HCT116 (cell line): ENCODE measurements at regions not wholly inside any gene's neighbourhood (a gene's known extent, or its start where the extent isn't known, plus 50 kb on each side); places are given as distances from the start of the nearest gene placed in this dataset.

ENCODE experiments used
- ATAC-seq: fragments of 200-7000 bp; cut with Tn5 transposase; 2 replicates; pipeline ENCODE4 v1.9.1; 2020; ENCODE audit warnings: mild to moderate bottlenecking, moderate library complexity
- BruUV-seq: library from RNA; stranded (reverse); fragments of 400-500 nt; replicated peaks from 2 replicates; lab custom pipeline; 2021; lab: Mats Ljungman, UMichigan
- CTCF ChIA-PET: fragments of 300-600 bp; sonication (Branson Sonifier 250); formaldehyde crosslinking; loops from one replicate; lab custom pipeline; 2021; ENCODE audit warnings: antibody characterized with exemption; lab: Charles Lee
- POLR2A ChIA-PET: fragments of 300-600, 350-600 bp; sonication (Branson Sonifier 250); formaldehyde crosslinking; loops from one replicate; lab custom pipeline; 2021; ENCODE audit warnings: antibody characterized with exemption; lab: Charles Lee
- RAD21 ChIA-PET, 2 experiments: fragments of 300-600 bp; sonication (Branson Sonifier 250); formaldehyde crosslinking; loops; one replicate each; lab custom pipeline; 2023; ENCODE audit warnings: low total read pairs in 2 of 2; ENCODE audit not compliant: uncharacterized antibody in 2 of 2, unreplicated experiment in 2 of 2, low non-redundant PET in 1 of 2; lab: Charles Lee
- DNase-seq: peaks from one replicate; pipeline ENCODE4 v3.0.0-alpha.2; 2010; ENCODE audit warnings: low read depth, low spot score
- H2AFZ ChIP-seq: fragments of 200-600 bp; shearing (Covaris generic), sonication (generic); 2 replicates; pipeline ENCODE4 v1.6.1; 2017; ENCODE audit warnings: low read depth, mixed run types, mixed read lengths, antibody characterized with exemption, low read length; ENCODE audit not compliant: poor library complexity, severe bottlenecking
- H3K27ac ChIP-seq: 2 replicates; pipeline ENCODE4 v1.5.1; 2012; ENCODE audit warnings: low read depth, low read length
- H3K27me3 ChIP-seq: fragments of 200-600 bp; sonication (generic); 2 replicates; pipeline ENCODE4 v1.6.1; 2016; ENCODE audit warnings: mixed run types, low read length, mixed read lengths; ENCODE audit not compliant: insufficient read depth
- H3K36me3 ChIP-seq, 2 experiments: fragments of 200-500 bp in 1 of 2; fragments of 200-600 bp in 1 of 2; sonication (Bioruptor generic) in 1 of 2; sonication (generic) in 1 of 2; 2 replicates each; pipeline versions ENCODE4 v1.5.1 to v1.6.1; 2014 to 2016; ENCODE audit warnings: low read length in 2 of 2, inconsistent platforms in 1 of 2, mixed read lengths in 1 of 2, mixed run types in 1 of 2; ENCODE audit not compliant: insufficient read depth in 2 of 2, control insufficient read depth in 1 of 2
- H3K4me1 ChIP-seq, 2 experiments: fragments of 200-600 bp in 1 of 2; sonication (generic) in 1 of 2; 2 replicates each; pipeline versions ENCODE4 v1.5.1 to v1.6.1; 2012 to 2017; ENCODE audit warnings: low read length in 2 of 2, inconsistent platforms in 1 of 2, mild to moderate bottlenecking in 1 of 2, mixed read lengths in 1 of 2, mixed run types in 1 of 2, moderate library complexity in 1 of 2; ENCODE audit not compliant: insufficient read depth in 2 of 2, control insufficient read depth in 1 of 2
- H3K4me2 ChIP-seq: fragments of 200-600 bp; sonication (generic); 2 replicates; pipeline ENCODE4 v1.6.1; 2017; ENCODE audit warnings: mixed run types, low read length, mixed read lengths
- H3K4me3 ChIP-seq, 2 experiments: fragments of 200-600 bp in 1 of 2; sonication (generic) in 1 of 2; replicated peaks in 1 of 2; 2 replicates each; pipeline ENCODE4 v1.5.1; 2011 to 2016; ENCODE audit warnings: low read length in 2 of 2, control low read depth in 1 of 2, low read depth in 1 of 2, mild to moderate bottlenecking in 1 of 2, mixed read lengths in 1 of 2, mixed run types in 1 of 2
- H3K79me2 ChIP-seq: fragments of 200-600 bp; sonication (generic); 2 replicates; pipeline ENCODE4 v1.6.1; 2017; ENCODE audit warnings: mild to moderate bottlenecking, mixed run types, low read length, moderate library complexity, mixed read lengths; ENCODE audit not compliant: insufficient read depth
- H3K9ac ChIP-seq: fragments of 200-600 bp; sonication (generic); 2 replicates; pipeline ENCODE4 v1.6.1; 2016; ENCODE audit warnings: low read length, mixed read lengths
- H3K9me2 ChIP-seq: fragments of 200-600 bp; sonication (generic), shearing (Covaris generic); 2 replicates; pipeline ENCODE4 v1.6.1; 2017; ENCODE audit warnings: mixed run types, mild to moderate bottlenecking, moderate library complexity; ENCODE audit not compliant: insufficient read depth
- H3K9me3 ChIP-seq, 2 experiments: fragments of 200-500 bp in 1 of 2; fragments of 200-600 bp in 1 of 2; sonication (Bioruptor generic) in 1 of 2; sonication (generic) in 1 of 2; 2 replicates each; pipeline ENCODE4 v1.6.1; 2014 to 2017; ENCODE audit warnings: low read length in 2 of 2, mixed read lengths in 2 of 2, inconsistent platforms in 1 of 2, low read depth in 1 of 2, mild to moderate bottlenecking in 1 of 2, mixed run types in 1 of 2, moderate library complexity in 1 of 2; ENCODE audit not compliant: control insufficient read depth in 1 of 2, insufficient read depth in 1 of 2
- H4K20me1 ChIP-seq: fragments of 200-600 bp; sonication (generic), shearing (Covaris generic); 2 replicates; pipeline ENCODE4 v1.6.1; 2017; ENCODE audit warnings: mixed run types, mild to moderate bottlenecking, moderate library complexity; ENCODE audit not compliant: insufficient read depth
- CBX3 ChIP-seq: IDR thresholded peaks from 2 replicates; pipeline ENCODE4 v1.6.1; 2012; ENCODE audit warnings: low read depth
- CEBPB ChIP-seq: IDR thresholded peaks from 2 replicates; pipeline ENCODE4 v1.6.1; 2012; ENCODE audit warnings: low read depth
- CTCF ChIP-seq, 3 experiments: fragments of 200-600 bp in 1 of 3; sonication (generic) in 1 of 3; IDR thresholded peaks in 2 of 3; conservative IDR thresholded peaks in 1 of 3; 2 replicates each; pipeline ENCODE4 v1.5.1; 2012 to 2017; ENCODE audit warnings: low read depth in 2 of 3, low read length in 2 of 3, antibody characterized with exemption in 1 of 3, borderline replicate concordance in 1 of 3, control low read depth in 1 of 3, mild to moderate bottlenecking in 1 of 3, mixed read lengths in 1 of 3, mixed run types in 1 of 3, moderate library complexity in 1 of 3; ENCODE audit not compliant: insufficient read depth in 1 of 3
- ELF1 ChIP-seq: IDR thresholded peaks from 2 replicates; pipeline ENCODE4 v1.6.1; 2012; ENCODE audit warnings: low read depth, borderline replicate concordance
- EZH2 ChIP-seq: fragments of 200-600 bp; sonication (generic); IDR thresholded peaks from 2 replicates; pipeline ENCODE4 v1.6.1; 2017; ENCODE audit warnings: antibody characterized with exemption, mixed run types
- EZH2phosphoT487 ChIP-seq: fragments of 200-600 bp; IDR thresholded peaks from 2 replicates; pipeline ENCODE4 v1.6.1; 2018; ENCODE audit warnings: antibody characterized with exemption, borderline replicate concordance
- FOSL1 ChIP-seq: IDR thresholded peaks from 2 replicates; pipeline ENCODE4 v1.6.1; 2012; ENCODE audit warnings: low read depth
- MAX ChIP-seq: IDR thresholded peaks from 2 replicates; pipeline ENCODE4 v1.6.1; 2012
- POLR2A ChIP-seq: IDR thresholded peaks from 2 replicates; pipeline ENCODE4 v1.7.0; 2011; ENCODE audit warnings: borderline replicate concordance; ENCODE audit not compliant: insufficient read depth, insufficient read length; ENCODE audit errors: extremely low read depth
- POLR2AphosphoS5 ChIP-seq: IDR thresholded peaks from 2 replicates; pipeline ENCODE4 v1.6.1; 2011; ENCODE audit warnings: mild to moderate bottlenecking, low read depth, low read length, moderate library complexity
- RAD21 ChIP-seq: IDR thresholded peaks from 2 replicates; pipeline ENCODE4 v1.6.1; 2012; ENCODE audit warnings: low read depth, mild to moderate bottlenecking
- REST ChIP-seq: IDR thresholded peaks from 2 replicates; pipeline ENCODE4 v1.6.1; 2012; ENCODE audit warnings: low read depth
- SP1 ChIP-seq: IDR thresholded peaks from 2 replicates; pipeline ENCODE4 v1.6.1; 2012; ENCODE audit warnings: low read depth
- SRF ChIP-seq: IDR thresholded peaks from 2 replicates; pipeline ENCODE4 v1.6.1; 2012; ENCODE audit warnings: low read depth
- TCF7L2 ChIP-seq: IDR thresholded peaks from 2 replicates; pipeline ENCODE4 v1.7.0; 2011; ENCODE audit warnings: borderline replicate concordance, inconsistent platforms; ENCODE audit not compliant: insufficient read depth, insufficient read length; ENCODE audit errors: extremely low read depth
- YY1 ChIP-seq: IDR thresholded peaks from 2 replicates; pipeline ENCODE4 v1.6.1; 2011; ENCODE audit warnings: low read length, low read depth, moderate library complexity, mild to moderate bottlenecking; ENCODE audit not compliant: insufficient replicate concordance; ENCODE audit errors: extremely low read depth
- ZBTB33 ChIP-seq: IDR thresholded peaks from 2 replicates; pipeline ENCODE4 v1.6.1; 2011; ENCODE audit warnings: mild to moderate bottlenecking, low read length, moderate library complexity; ENCODE audit not compliant: insufficient replicate concordance; ENCODE audit errors: extremely low read depth
- ZNF274 ChIP-seq: fragments of 200-500 bp; sonication (Bioruptor generic); IDR thresholded peaks from 2 replicates; pipeline ENCODE4 v1.6.1; 2014; ENCODE audit warnings: mild to moderate bottlenecking, low read depth, low read length, inconsistent platforms
- intact Hi-C: fragments of 100-400 bp; cut with micrococcal nuclease; formaldehyde crosslinking; loops from 2 replicates; pipeline ENCODE4 v1.10.0; 2022

- no peak for ATAC-seq
Measured at GRCh38 chr15:62709261-62709660, 333.3 kb upstream of the TPM1 start.

More at GRCh38 chr15:62709261-62709660, 333.3 kb upstream of the TPM1 start:
- Histone ChIP-seq H3K27me3 (no peaks in the 10 kb centered on the region), H3K4me2 (no peak overlapping the region), H4K20me1 (no peaks in the 10 kb centered on the region), H3K9me2 (no peaks in the 10 kb centered on the region), H3K4me3 (no peak overlapping the region), H3K9me3 (no peaks in the 10 kb centered on the region), H3K27ac (no peak overlapping the region), H2AFZ (no peak overlapping the region), H3K4me1 (no peaks in the 10 kb centered on the region), H3K79me2 (no peaks in the 10 kb centered on the region), H3K9ac (no peak overlapping the region), H3K36me3 (no peaks in the 10 kb centered on the region; a peak in 1 of 4 replicates)
- TF ChIP-seq ELF1, result no peak
- TF ChIP-seq POLR2AphosphoS5, result no peak
- no peak for TF ChIP-seq POLR2A
- TF ChIP-seq CTCF (IDR thresholded peaks at IDR 0.05 in 2 of 3, conservative IDR thresholded peaks at IDR 0.05 in 1 of 3; ENCODE audit: borderline replicate concordance in 1 of 3, insufficient read depth in 1 of 3, low read depth in 2 of 3, low read length in 2 of 3), result no peak
- TF ChIP-seq ZNF274, result no peak
- TF ChIP-seq ZBTB33, result no peak
- no peak for TF ChIP-seq MAX
- TF ChIP-seq CBX3, result no peak
- no peak for TF ChIP-seq RAD21
- TF ChIP-seq REST, result no peak
- no peak for TF ChIP-seq TCF7L2
- TF ChIP-seq CEBPB, result no peak
- no peak for TF ChIP-seq SRF
- TF ChIP-seq EZH2, result no peak
- no peak for TF ChIP-seq FOSL1
- TF ChIP-seq EZH2phosphoT487, result no peak
- TF ChIP-seq YY1, result no peak
- TF ChIP-seq SP1, result no peak
- CTCF ChIA-PET, result no interaction called here
- RAD21 ChIA-PET, result no interaction called here
- POLR2A ChIA-PET, result no interaction called here
- no TSS peak for BruUV-seq
- intact Hi-C loops, result no loop called here
- DNase-seq, result no peak
